ENCODE measurements at regions not wholly inside any gene's neighbourhood (a gene's known extent, or its start where the extent isn't known, plus 50 kb on each side); places are given as distances from the start of the nearest gene placed in this dataset.

- no peak for TF ChIP-seq POLR2A (IDR thresholded peaks at IDR 0.05; ENCODE audit: low read length)
- no peak for TF ChIP-seq GATA1 (IDR thresholded peaks at IDR 0.05; ENCODE audit: low read depth, low read length)
Measured at GRCh38 chr6:6746970-6747338, 158.4 kb downstream of the LY86 start.
